Mesenchymal stem cell (in vitro differentiated cells and primary cell): ENCODE measurements at regions not wholly inside any gene's neighbourhood (a gene's known extent, or its start where the extent isn't known, plus 50 kb on each side); places are given as distances from the start of the nearest gene placed in this dataset.

ENCODE experiments used
- DNase-seq: peaks from one replicate; pipeline ENCODE4 v3.0.0-alpha.2; 2013
- H2AFZ ChIP-seq: one replicate; pipeline ENCODE4 v1.6.1; 2013; ENCODE audit warnings: low read depth, mild to moderate bottlenecking, control low read depth, inconsistent platforms, low read length, moderate library complexity
- H2AK5ac ChIP-seq: 2 replicates; pipeline ENCODE4 v1.6.1; 2013; ENCODE audit warnings: low read length, moderate library complexity, mild to moderate bottlenecking, inconsistent platforms; ENCODE audit not compliant: severe bottlenecking
- H2BK120ac ChIP-seq: one replicate; pipeline ENCODE4 v1.6.1; 2013; ENCODE audit warnings: low read depth, mild to moderate bottlenecking, inconsistent platforms, low read length, moderate library complexity
- H2BK12ac ChIP-seq, 2 experiments: one replicate each; pipeline ENCODE4 v1.6.1; 2013; ENCODE audit warnings: inconsistent platforms in 2 of 2, low read length in 2 of 2, mild to moderate bottlenecking in 2 of 2, moderate library complexity in 2 of 2, control low read depth in 1 of 2
- H2BK15ac ChIP-seq: one replicate; pipeline ENCODE4 v1.6.1; 2013; ENCODE audit warnings: mild to moderate bottlenecking, low read depth, inconsistent platforms; ENCODE audit not compliant: poor library complexity, severe bottlenecking
- H2BK5ac ChIP-seq: 2 replicates; pipeline ENCODE4 v1.6.1; 2013; ENCODE audit warnings: low read depth, mild to moderate bottlenecking, low read length, control low read depth, inconsistent platforms; ENCODE audit not compliant: poor library complexity, severe bottlenecking
- H3K14ac ChIP-seq, 2 experiments: one replicate each; pipeline ENCODE4 v1.6.1; 2013; ENCODE audit warnings: inconsistent platforms in 2 of 2, low read length in 2 of 2, control low read depth in 1 of 2, mild to moderate bottlenecking in 1 of 2, moderate library complexity in 1 of 2
- H3K18ac ChIP-seq, 2 experiments: one replicate each; pipeline ENCODE4 v1.6.1; 2013; ENCODE audit warnings: inconsistent platforms in 2 of 2, low read length in 2 of 2, control low read depth in 1 of 2, low read depth in 1 of 2, mild to moderate bottlenecking in 1 of 2
- H3K23ac ChIP-seq, 2 experiments: one replicate each; pipeline ENCODE4 v1.6.1; 2013; ENCODE audit warnings: inconsistent platforms in 2 of 2, low read length in 2 of 2, mild to moderate bottlenecking in 2 of 2, moderate library complexity in 2 of 2, control low read depth in 1 of 2
- H3K27ac ChIP-seq: 2 replicates; pipeline ENCODE4 v1.5.1; 2013; ENCODE audit warnings: mild to moderate bottlenecking, moderate library complexity, low read length, control low read depth, inconsistent platforms; ENCODE audit not compliant: poor library complexity, severe bottlenecking
- H3K27me3 ChIP-seq, 2 experiments: 2 replicates each; pipeline versions ENCODE4 v1.6.1 to v1.7.0; 2013; ENCODE audit warnings: low read length in 2 of 2, mild to moderate bottlenecking in 2 of 2, moderate library complexity in 2 of 2, control low read depth in 1 of 2, inconsistent platforms in 1 of 2; ENCODE audit not compliant: control insufficient read depth in 1 of 2, insufficient read depth in 1 of 2
- H3K36me3 ChIP-seq, 2 experiments: 2 replicates each; pipeline versions ENCODE4 v1.6.1 to v1.7.0; 2013; ENCODE audit warnings: low read length in 2 of 2, control low read depth in 1 of 2, inconsistent platforms in 1 of 2, low read depth in 1 of 2, mild to moderate bottlenecking in 1 of 2; ENCODE audit not compliant: insufficient read depth in 2 of 2, control insufficient read depth in 1 of 2
- H3K4ac ChIP-seq, 2 experiments: one replicate each; pipeline ENCODE4 v1.6.1; 2013; ENCODE audit warnings: inconsistent platforms in 2 of 2, low read length in 2 of 2, mild to moderate bottlenecking in 2 of 2, moderate library complexity in 2 of 2, control low read depth in 1 of 2, low read depth in 1 of 2
- H3K4me1 ChIP-seq: 2 replicates; pipeline ENCODE4 v1.6.1; 2013; ENCODE audit warnings: low read depth, low read length, control low read depth; ENCODE audit not compliant: control insufficient read depth, insufficient read depth
- H3K4me2 ChIP-seq: 2 replicates; pipeline ENCODE4 v1.6.1; 2013; ENCODE audit warnings: low read length, mild to moderate bottlenecking, inconsistent platforms; ENCODE audit not compliant: poor library complexity, severe bottlenecking
- H3K4me3 ChIP-seq, 2 experiments: 2 replicates each; pipeline versions ENCODE4 v1.5.1 to v1.7.0; 2013; ENCODE audit warnings: low read length in 2 of 2, mild to moderate bottlenecking in 2 of 2, control low read depth in 1 of 2, low read depth in 1 of 2; ENCODE audit not compliant: insufficient read depth in 1 of 2
- H3K79me1 ChIP-seq: replicated peaks from 2 replicates; pipeline ENCODE4 v1.6.1; 2013; ENCODE audit warnings: mild to moderate bottlenecking, control low read depth, low read length, inconsistent platforms; ENCODE audit not compliant: poor library complexity, severe bottlenecking
- H3K9ac ChIP-seq: 2 replicates; pipeline ENCODE4 v1.7.0; 2013; ENCODE audit warnings: mild to moderate bottlenecking, low read length, moderate library complexity
- H3K9me3 ChIP-seq: 2 replicates; pipeline ENCODE4 v1.7.0; 2013; ENCODE audit warnings: mild to moderate bottlenecking, low read length; ENCODE audit not compliant: control insufficient read depth
- H4K8ac ChIP-seq: one replicate; pipeline ENCODE4 v1.6.1; 2013; ENCODE audit warnings: inconsistent platforms, mild to moderate bottlenecking, low read length, moderate library complexity
- H4K91ac ChIP-seq: one replicate; pipeline ENCODE4 v1.6.1; 2013; ENCODE audit warnings: mild to moderate bottlenecking, low read length, inconsistent platforms
- WGBS: methylation state at CpG from one replicate; pipeline ENCODE4 v1.1.7; 2013; ENCODE audit warnings: mixed read lengths; 5-methylcytosine and 5-hydroxymethylcytosine counted together

DNA sequence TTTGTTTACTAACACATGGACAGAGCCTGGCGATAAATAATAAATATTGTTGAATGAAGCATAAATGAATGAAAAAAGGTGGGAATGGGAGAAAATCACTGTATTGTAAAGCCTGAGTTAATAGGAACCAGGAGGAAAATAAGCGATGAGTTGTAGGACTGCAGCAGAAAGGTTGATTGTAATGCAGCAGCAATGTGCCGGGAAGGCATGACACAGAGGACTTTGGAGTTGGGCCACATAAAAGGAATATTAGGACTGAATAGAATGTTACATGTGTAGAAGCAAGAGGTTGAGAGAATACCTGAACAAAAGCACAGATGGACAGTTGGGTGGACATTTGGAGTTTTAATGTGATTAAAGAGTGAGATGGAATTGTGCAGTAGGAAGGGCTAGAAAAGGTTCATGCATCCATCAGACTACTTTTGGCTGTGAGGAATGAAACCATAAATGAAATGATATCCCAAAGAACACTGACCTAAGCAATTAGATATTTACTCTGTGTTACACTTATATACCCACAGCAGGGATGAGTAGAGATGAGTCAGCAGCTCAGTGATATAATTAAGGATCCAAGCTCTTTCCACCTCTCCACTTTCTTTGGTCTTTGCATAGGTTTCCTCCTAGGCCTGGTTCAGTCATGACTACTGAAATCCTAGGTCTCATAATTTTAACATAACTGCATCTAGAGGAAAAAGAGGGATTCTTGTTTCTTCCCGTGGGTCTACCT, 55.4 kb downstream of the CCER1 start:
- no peak overlapping the region for H3K4me3 ChIP-seq
- WGBS: 68% methylated on average over 4 of the region's 4 CpGs
- no peaks in the 10 kb centered on the region for H3K9me3 ChIP-seq
- no peak overlapping the region for H4K8ac ChIP-seq
- DNase-seq: peak; percentile 30
- H3K4me1 ChIP-seq: no peaks in the 10 kb centered on the region
- H2BK12ac ChIP-seq: no peak overlapping the region
- no peak overlapping the region for H2BK5ac ChIP-seq
- no peak overlapping the region for H3K4me2 ChIP-seq
- no peak overlapping the region for H2BK15ac ChIP-seq
- no peaks in the 10 kb centered on the region for H3K27me3 ChIP-seq
- peak overlapping the region; percentile 19 for H2BK120ac ChIP-seq
- no peak overlapping the region for H3K18ac ChIP-seq
- no peak overlapping the region for H2AFZ ChIP-seq
- H3K27ac ChIP-seq: no peak overlapping the region
- H3K79me1 ChIP-seq: no peaks in the 10 kb centered on the region
- H3K14ac ChIP-seq: no peak overlapping the region
- no peak overlapping the region for H4K91ac ChIP-seq
- H3K36me3 ChIP-seq: no peaks in the 10 kb centered on the region
- no peak overlapping the region for H3K4ac ChIP-seq
- H3K23ac ChIP-seq: no peak overlapping the region
- no peak overlapping the region for H2AK5ac ChIP-seq
- no peak overlapping the region for H3K9ac ChIP-seq

DNA sequence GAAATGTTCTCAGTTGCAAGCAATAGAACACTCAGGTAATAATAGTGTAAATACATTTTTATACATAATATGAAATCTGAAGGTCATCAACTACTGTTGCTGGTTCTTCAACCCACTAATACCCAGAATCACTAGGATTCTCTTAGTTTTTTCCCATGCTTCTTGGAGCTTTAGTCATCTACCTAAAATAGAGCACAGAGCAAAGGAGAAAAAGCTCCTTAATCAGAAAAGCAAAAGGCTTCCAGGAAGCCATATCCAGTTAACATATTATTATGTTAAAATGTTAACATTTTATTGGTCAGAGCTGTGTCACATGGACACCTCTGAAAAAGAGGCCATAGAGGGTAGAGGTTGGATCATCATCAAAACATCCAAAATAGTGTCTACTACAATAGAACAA, 57.0 kb downstream of the CCER1 start:
- H3K23ac ChIP-seq: no peak overlapping the region
- H4K8ac ChIP-seq: no peak overlapping the region
- H2AFZ ChIP-seq: no peak overlapping the region
- H3K27me3 ChIP-seq: no peaks in the 10 kb centered on the region
- no peak overlapping the region for H3K18ac ChIP-seq
- no peak overlapping the region for H2BK12ac ChIP-seq
- H3K14ac ChIP-seq: no peak overlapping the region
- H2BK120ac ChIP-seq: no peak overlapping the region
- no peak overlapping the region for H3K27ac ChIP-seq
- H3K79me1 ChIP-seq: no peaks in the 10 kb centered on the region
- H3K4me1 ChIP-seq: no peaks in the 10 kb centered on the region
- H3K4me3 ChIP-seq: no peak overlapping the region
- H3K9ac ChIP-seq: no peak overlapping the region
- H3K36me3 ChIP-seq: no peaks in the 10 kb centered on the region
- H3K4me2 ChIP-seq: no peak overlapping the region
- no peak overlapping the region for H4K91ac ChIP-seq
- DNase-seq: no peak
- H3K4ac ChIP-seq: no peak overlapping the region
- H2BK15ac ChIP-seq: no peak overlapping the region
- no peak overlapping the region for H2AK5ac ChIP-seq
- H2BK5ac ChIP-seq: no peak overlapping the region
- H3K9me3 ChIP-seq: no peaks in the 10 kb centered on the region

DNA sequence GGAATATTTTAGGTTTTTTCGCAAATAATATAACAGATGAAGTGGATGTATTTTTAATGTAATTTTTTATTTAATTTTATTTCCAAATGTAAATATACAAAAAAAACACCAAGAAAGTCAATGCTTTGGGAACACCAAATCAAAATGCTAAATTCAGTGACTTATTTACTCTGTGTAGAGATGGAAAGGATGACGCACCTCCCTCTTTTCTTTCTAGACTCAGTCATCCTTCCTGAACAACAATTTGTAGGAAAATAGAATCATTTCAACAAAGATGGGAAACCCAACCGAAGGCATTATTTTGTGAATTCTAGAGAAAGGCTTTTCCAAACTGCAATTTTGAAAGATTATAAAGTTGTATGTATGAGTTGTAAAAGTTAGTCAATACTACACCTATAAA, 57.7 kb downstream of the CCER1 start:
- no peak for DNase-seq
- Histone ChIP-seq H3K9ac (no peak overlapping the region), H3K18ac (no peak overlapping the region), H3K27me3 (no peaks in the 10 kb centered on the region), H2BK15ac (no peak overlapping the region), H3K4me1 (no peaks in the 10 kb centered on the region), H4K8ac (no peak overlapping the region), H3K79me1 (no peaks in the 10 kb centered on the region), H3K4me2 (no peak overlapping the region), H2BK120ac (no peak overlapping the region), H3K4ac (no peak overlapping the region), H2BK12ac (no peak overlapping the region), H3K4me3 (no peak overlapping the region), H3K36me3 (no peaks in the 10 kb centered on the region), H2BK5ac (no peak overlapping the region), H3K9me3 (no peaks in the 10 kb centered on the region), H2AK5ac (no peak overlapping the region), H4K91ac (no peak overlapping the region), H3K27ac (no peak overlapping the region), H3K14ac (no peak overlapping the region), H2AFZ (no peak overlapping the region), H3K23ac (no peak overlapping the region)
- no CpG with 5 or more reads among the region's 3 CpGs for WGBS

DNA sequence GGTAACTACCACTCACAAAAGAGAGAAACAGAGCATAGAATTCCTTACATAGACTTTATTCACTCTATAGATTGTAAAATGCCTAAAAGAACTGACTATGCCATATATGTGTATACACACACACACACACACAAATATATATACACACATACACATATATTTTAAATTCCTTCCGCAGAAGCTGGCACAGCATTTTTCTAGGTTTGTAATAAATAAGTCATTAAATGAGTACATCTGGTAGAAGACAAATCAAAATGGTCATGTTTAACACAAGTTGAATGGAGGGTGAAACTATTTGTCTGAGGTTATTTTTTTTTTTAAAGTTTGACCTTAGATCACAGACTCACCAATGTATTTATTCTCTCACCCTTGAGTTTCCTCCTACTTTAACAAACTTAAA, 58.2 kb downstream of the CCER1 start:
- Histone ChIP-seq H3K18ac (no peak overlapping the region), H2BK120ac (no peak overlapping the region), H4K91ac (no peak overlapping the region), H3K27me3 (no peaks in the 10 kb centered on the region), H3K36me3 (no peaks in the 10 kb centered on the region), H2AK5ac (no peak overlapping the region), H3K9ac (no peak overlapping the region), H2BK12ac (no peak overlapping the region), H3K4me3 (no peak overlapping the region), H3K14ac (no peak overlapping the region), H3K79me1 (no peaks in the 10 kb centered on the region), H2BK5ac (no peak overlapping the region), H2AFZ (no peak overlapping the region), H3K27ac (peak overlapping the region; percentile 51), H2BK15ac (no peak overlapping the region), H3K4ac (no peak overlapping the region), H3K9me3 (no peaks in the 10 kb centered on the region), H3K4me1 (no peaks in the 10 kb centered on the region), H3K4me2 (no peak overlapping the region), H4K8ac (no peak overlapping the region), H3K23ac (no peak overlapping the region)
- no peak for DNase-seq
- 100% methylated on average over 1 of the region's 1 CpG for WGBS
